Amygdala (tissue), 56 donors: ENCODE measurements at regions not wholly inside any gene's neighbourhood (a gene's known extent, or its start where the extent isn't known, plus 50 kb on each side); places are given as distances from the start of the nearest gene placed in this dataset.
"Not testable (repeated sequence)": the region's sequence is repeated elsewhere in the genome, so short reads cannot be mapped to it uniquely, and the experiment has no call there.

Source experiments
- DNase-seq, 56 donors: peaks; one replicate each; lab custom pipeline; 2025; lab: John Stamatoyannopoulos, UW

- DNase-seq, result not testable (repeated sequence)
These were observed 545.4 kb downstream of the CDY1 start for GRCh38 chrY:26167332-26167731.

- DNase-seq, result not testable (repeated sequence)
These were observed 557.4 kb downstream of the CDY1 start for GRCh38 chrY:26179326-26179725.

DNA sequence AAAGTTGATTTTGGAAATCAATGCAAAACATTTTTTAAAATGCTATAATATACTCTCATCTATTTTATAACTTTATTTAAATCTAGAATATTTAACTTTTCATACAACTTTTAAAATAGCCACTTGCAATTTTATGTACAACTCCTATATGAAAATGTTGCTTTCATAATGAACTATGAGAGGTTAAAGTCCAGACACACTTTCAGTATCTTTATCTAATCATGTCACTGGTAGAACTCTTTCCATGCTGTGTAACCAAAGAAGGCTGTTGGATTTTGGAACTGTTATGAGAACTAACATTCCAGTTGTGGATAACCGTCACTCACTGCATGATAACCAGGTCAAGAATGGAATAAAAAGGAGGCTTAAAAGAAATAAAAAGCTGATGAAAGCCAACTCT, 603.1 kb downstream of the CDY1 start:
- DNase-seq, result not testable (repeated sequence)

- not testable (repeated sequence) for DNase-seq
These were observed 603.6 kb downstream of the CDY1 start for GRCh38 chrY:26225468-26225867.

- not testable (repeated sequence) for DNase-seq
These were observed 619.0 kb downstream of the CDY1 start for GRCh38 chrY:26240944-26241343.

DNA sequence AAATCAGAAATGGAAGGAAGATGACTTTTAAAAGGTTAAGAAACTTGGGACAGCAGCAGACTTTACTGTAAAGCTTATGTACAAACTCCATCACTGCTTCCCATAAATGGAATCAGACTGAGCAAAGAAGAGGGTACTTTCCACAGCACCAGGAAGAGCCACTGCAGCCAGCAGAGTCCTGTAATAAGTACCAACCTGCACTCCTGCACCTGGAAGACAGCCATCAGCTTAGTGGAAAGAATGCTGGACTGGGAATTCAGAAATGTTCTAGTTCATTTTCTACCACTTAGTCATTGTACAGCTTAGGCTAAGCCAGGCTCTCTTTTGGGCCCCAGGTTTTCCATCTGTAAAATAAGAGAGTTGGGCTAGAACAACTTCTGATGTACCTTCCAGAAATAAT, 632.3 kb downstream of the CDY1 start:
- DNase-seq, result not testable (repeated sequence)

GRCh38 chrY:26265449-26265848, 643.5 kb downstream of the CDY1 start:
- not testable (repeated sequence) for DNase-seq

DNA sequence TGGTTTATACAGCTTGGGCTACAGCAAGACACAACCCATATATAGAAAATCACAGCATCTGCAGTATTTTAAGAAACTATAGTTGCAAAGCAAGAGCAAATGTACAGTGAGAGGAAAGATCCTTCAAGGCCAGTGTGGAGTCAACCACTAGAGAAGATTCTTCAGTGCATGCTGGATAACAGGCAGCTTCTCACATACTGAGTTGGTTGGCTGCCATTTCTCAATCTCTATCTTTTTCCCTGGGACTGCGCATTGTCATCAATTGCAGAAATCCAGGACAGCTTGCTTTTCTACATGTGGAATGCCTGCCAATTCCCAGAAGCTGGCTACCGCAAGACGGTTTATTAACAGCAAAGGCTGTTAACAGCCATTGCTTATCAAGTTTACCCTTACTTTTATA, 646.5 kb downstream of the CDY1 start:
- DNase-seq, result not testable (repeated sequence)

DNA sequence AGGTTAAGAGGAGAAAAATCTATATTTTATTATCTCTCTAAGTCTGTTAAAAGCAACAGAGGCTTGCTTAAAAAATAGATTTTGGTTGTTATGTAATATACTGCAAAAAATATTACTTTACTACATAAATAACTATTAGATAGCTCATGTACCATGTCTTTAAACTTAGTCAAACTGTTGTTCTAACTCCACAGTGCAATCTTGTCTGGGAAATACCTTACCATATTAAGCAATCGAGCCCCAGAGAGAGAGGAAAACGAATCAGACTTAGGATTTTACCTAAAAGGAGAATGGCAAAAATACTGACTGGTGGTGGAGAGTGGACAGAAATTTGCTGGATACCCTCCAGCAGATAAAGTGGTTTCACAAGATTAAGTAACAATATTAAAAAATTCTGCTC, 647.0 kb downstream of the CDY1 start:
- not testable (repeated sequence) for DNase-seq

- DNase-seq, result not testable (repeated sequence)
These were observed 651.2 kb downstream of the CDY1 start for GRCh38 chrY:26273089-26273488.

DNA sequence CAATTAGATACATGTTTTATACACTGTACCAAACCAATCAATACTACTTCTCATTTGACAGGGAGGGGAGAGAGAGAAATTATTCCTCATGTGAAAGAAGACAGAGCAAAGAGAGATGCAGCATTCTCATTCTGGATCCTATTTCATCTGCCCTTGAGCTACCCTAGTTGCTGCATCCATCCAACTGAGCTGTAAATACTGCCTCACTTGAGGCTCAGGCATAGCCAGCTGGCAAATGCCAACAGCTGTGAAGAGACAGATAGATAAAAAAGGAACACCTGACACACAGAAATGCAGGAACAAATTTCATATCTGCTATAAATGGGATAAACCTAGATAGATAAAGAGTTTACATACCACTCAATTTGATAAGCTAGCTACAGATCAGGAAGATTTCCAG, 684.1 kb downstream of the CDY1 start:
- DNase-seq, result not testable (repeated sequence)

GRCh38 chrY:26306630-26307385, 684.9 kb downstream of the CDY1 start:
- not testable (repeated sequence) for DNase-seq

- DNase-seq, result not testable (repeated sequence)
These were observed 686.4 kb downstream of the CDY1 start for GRCh38 chrY:26308308-26308707.

- not testable (repeated sequence) for DNase-seq
These were observed 693.1 kb downstream of the CDY1 start for GRCh38 chrY:26315065-26315464.

DNA sequence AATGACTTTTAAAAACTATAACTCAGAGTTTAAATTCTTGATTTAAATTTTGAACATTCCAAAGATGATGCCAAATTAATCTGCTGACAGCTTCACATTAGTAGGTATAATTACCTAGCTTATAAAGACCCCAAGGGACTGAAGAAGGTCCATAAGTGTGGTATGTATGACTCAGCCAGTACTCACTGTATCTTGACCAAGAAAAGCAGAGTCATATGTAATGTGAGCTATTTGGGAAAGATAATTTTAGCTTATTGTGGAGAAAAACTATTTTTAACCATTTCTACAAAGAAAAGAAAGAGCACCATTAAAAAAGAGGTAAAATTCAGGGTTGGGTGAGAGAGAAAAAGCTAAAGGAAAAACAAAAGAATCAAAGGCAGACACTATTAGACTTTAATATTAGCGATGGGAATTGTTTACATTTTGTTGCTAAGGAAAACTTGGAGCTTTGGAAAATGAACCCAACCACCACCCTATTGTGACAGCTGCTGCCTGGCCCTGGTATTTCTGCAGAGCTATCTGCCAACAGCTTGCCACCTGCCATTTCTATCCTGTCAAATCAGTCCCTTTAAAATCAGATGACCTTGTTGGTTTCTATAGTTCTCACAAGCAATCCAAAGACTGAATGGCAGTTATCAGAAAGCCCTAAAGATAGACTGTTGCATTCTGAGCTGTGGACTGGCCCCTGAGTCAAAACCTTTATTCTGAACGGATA, 697.7 kb downstream of the CDY1 start:
- DNase-seq, result not testable (repeated sequence)

GRCh38 chrY:26322756-26323155, 700.8 kb downstream of the CDY1 start:
- not testable (repeated sequence) for DNase-seq

- peak in 14 of 56 donors; percentile 0 to 8 (median 1) for DNase-seq
These were observed 731.0 kb downstream of the CDY1 start for GRCh38 chrY:26352931-26353330.

GRCh38 chrY:26354191-26354590, 732.3 kb downstream of the CDY1 start:
- peak in 6 of 56 donors; percentile 0 to 6 (median 0) for DNase-seq

GRCh38 chrY:26359869-26360268, 738.0 kb downstream of the CDY1 start:
- not testable (repeated sequence) for DNase-seq

DNA sequence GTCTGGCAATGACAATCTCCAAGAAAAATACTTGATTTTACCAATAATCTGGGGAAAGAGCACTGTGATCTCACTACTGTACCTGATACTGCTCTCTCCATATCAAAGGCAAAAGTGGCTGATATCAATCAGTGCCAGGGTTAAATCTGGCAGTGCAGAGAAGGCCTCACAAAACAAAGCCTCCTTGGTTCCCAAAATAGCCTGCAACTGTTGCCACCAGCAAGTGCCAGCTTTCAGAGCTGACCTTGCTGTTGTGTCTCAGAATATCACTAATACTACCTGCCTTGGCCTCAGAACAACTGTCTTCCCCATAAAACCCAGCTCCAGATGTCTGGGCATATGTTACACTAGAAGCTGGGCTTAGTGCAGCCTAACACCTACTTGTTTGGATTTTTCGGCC, 738.6 kb downstream of the CDY1 start:
- DNase-seq, result peak in 1 of 56 donors; percentile 0

GRCh38 chrY:26363442-26363841, 741.5 kb downstream of the CDY1 start:
- not testable (repeated sequence) for DNase-seq

DNA sequence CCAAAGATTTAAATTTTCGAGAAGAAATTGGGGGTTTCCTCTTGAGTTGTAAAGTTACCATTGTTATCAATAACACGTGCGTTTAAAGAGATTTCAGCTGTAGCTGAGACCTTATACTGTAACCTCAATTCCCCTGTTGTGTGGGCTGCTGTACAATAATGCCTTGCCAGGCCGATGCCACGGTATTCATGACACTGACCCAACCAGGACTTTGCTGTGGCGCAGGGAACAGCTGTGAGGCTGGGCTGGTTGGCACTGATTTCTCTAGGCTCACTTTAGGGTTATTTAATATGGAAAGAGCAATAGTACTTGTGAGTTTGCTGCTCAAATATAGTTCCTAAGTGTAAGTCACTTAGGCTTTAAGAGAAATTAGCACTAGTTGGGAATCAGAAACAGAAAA, 744.2 kb downstream of the CDY1 start:
- not testable (repeated sequence) for DNase-seq
